ENCODE measurements at regions not wholly inside any gene's neighbourhood (a gene's known extent, or its start where the extent isn't known, plus 50 kb on each side); places are given as distances from the start of the nearest gene placed in this dataset.

- TF ChIP-seq CTCF (IDR thresholded peaks at IDR 0.05) (no peak), POLR2A (IDR thresholded peaks at IDR 0.05) (no peak), POLR2AphosphoS5 (IDR thresholded peaks at IDR 0.05) (no peak)
These were observed 595.8 kb upstream of the NR2F2 start for GRCh38 chr15:95734422-95735316.
